Common myeloid progenitor, CD34-positive (primary cell): ENCODE measurements at regions not wholly inside any gene's neighbourhood (a gene's known extent, or its start where the extent isn't known, plus 50 kb on each side); places are given as distances from the start of the nearest gene placed in this dataset.

Experiments used
- CTCF ChIA-PET: fragments of 350-600 bp; sonication (Branson Sonifier 250); formaldehyde crosslinking; loops from one replicate; lab custom pipeline; 2021; ENCODE audit warnings: antibody characterized with exemption; lab: Charles Lee
- POLR2A ChIA-PET: fragments of 350-600 bp; sonication (Branson Sonifier 250); formaldehyde crosslinking; loops from one replicate; lab custom pipeline; 2021; ENCODE audit warnings: antibody characterized with exemption; lab: Charles Lee
- DNase-seq, 3 donors: peaks; one replicate each; pipeline versions ENCODE4 v3.0.0 to v3.0.0-alpha.2; 2013
- H3K27ac ChIP-seq, 2 experiments: 1 replicate in 1 of 2; 2 replicates in 1 of 2; pipeline ENCODE4 v1.7.0; 2013; ENCODE audit warnings: inconsistent platforms in 2 of 2, low read length in 2 of 2, mild to moderate bottlenecking in 2 of 2, low read depth in 1 of 2, moderate library complexity in 1 of 2; ENCODE audit not compliant: severe bottlenecking in 2 of 2, insufficient read depth in 1 of 2, poor library complexity in 1 of 2
- H3K27me3 ChIP-seq, 5 experiments: replicated peaks in 2 of 5; 1 replicate in 3 of 5; 2 replicates in 2 of 5; pipeline versions ENCODE4 v1.6.1 to v1.7.0; 2013; ENCODE audit warnings: low read length in 4 of 5, mild to moderate bottlenecking in 2 of 5, moderate library complexity in 2 of 5, inconsistent platforms in 1 of 5; ENCODE audit not compliant: insufficient read depth in 5 of 5, control insufficient read depth in 4 of 5
- H3K36me3 ChIP-seq, 4 experiments: 1 replicate in 2 of 4; 2 replicates in 2 of 4; pipeline versions ENCODE4 v1.6.1 to v1.7.0; 2013; ENCODE audit warnings: low read length in 3 of 4, control low read depth in 1 of 4, mild to moderate bottlenecking in 1 of 4; ENCODE audit not compliant: control insufficient read depth in 4 of 4, insufficient read depth in 4 of 4
- H3K4me1 ChIP-seq, 4 experiments: 1 replicate in 3 of 4; 2 replicates in 1 of 4; pipeline versions ENCODE4 v1.6.1 to v1.7.1; 2013; ENCODE audit warnings: low read length in 3 of 4, mild to moderate bottlenecking in 3 of 4, control low read depth in 1 of 4, inconsistent platforms in 1 of 4, moderate library complexity in 1 of 4; ENCODE audit not compliant: control insufficient read depth in 4 of 4, insufficient read depth in 4 of 4; ENCODE audit errors: control extremely low read depth in 1 of 4
- H3K4me3 ChIP-seq, 7 experiments: 1 replicate in 4 of 7; 2 replicates in 3 of 7; pipeline versions ENCODE4 v1.5.1 to v1.7.0; 2013; ENCODE audit warnings: mild to moderate bottlenecking in 7 of 7, low read length in 6 of 7, moderate library complexity in 6 of 7, inconsistent platforms in 2 of 7, low read depth in 2 of 7, control low read depth in 1 of 7; ENCODE audit not compliant: insufficient read depth in 4 of 7, control insufficient read depth in 1 of 7; ENCODE audit errors: extremely low read depth in 1 of 7
- H3K9me3 ChIP-seq, 5 experiments: 1 replicate in 4 of 5; 2 replicates in 1 of 5; pipeline versions ENCODE4 v1.6.1 to v1.7.1; 2013; ENCODE audit warnings: low read length in 4 of 5, mild to moderate bottlenecking in 2 of 5, inconsistent platforms in 1 of 5, low read depth in 1 of 5, moderate library complexity in 1 of 5; ENCODE audit not compliant: control insufficient read depth in 4 of 5, insufficient read depth in 2 of 5; ENCODE audit errors: control extremely low read depth in 1 of 5
- WGBS: methylation state at CpG from one replicate; pipeline ENCODE4 v1.1.5; 2013; ENCODE audit not compliant: insufficient coverage; 5-methylcytosine and 5-hydroxymethylcytosine counted together

GRCh38 chr10:90560331-90560730, 297.5 kb downstream of the HTR7 start:
- Histone ChIP-seq H3K9me3 (peaks cover 0 to 2% (median 0%) of the 10 kb centered on the region in 5 experiments), H3K27ac (no peak overlapping the region), H3K4me3 (no peak overlapping the region), H3K36me3 (no peaks in the 10 kb centered on the region), H3K27me3 (no peaks in the 10 kb centered on the region), H3K4me1 (no peaks in the 10 kb centered on the region)
- CTCF ChIA-PET = no interaction called here
- DNase-seq = no peak
- no CpG with 5 or more reads among the region's 2 CpGs for WGBS
- POLR2A ChIA-PET = interaction anchor here (0.6 kb wide), 1 partner anchor 229 kb away, joined by 3 read pairs; no protein-coding TSS in a partner anchor

DNA sequence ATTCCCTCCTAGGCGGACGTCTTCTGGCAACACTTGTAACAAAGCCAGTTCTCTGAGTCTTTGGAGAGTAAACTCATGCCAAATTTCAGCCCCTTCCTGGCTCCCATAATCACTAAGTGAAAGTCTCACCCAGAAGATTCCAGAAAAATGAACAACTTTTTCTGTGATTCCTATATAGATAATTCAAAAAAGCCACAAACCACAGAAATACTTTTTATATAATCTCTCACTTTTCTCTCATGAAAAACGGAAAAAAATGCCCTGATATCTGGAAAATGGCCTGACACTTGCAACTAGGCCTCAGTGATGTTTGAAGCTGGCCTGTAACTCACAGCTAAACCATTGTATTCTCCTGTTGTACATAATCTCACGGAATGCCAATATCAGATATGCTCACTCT, 296.2 kb downstream of the HTR7 start:
- ChIA-PET POLR2A (no interaction called here), CTCF (no interaction called here)
- 72% methylated on average over 4 of the region's 4 CpGs for WGBS
- no peaks in the 10 kb centered on the region for H3K4me1 ChIP-seq
- H3K27me3 ChIP-seq = no peaks in the 10 kb centered on the region
- H3K9me3 ChIP-seq = peaks cover 0 to 2% (median 0%) of the 10 kb centered on the region in 5 experiments
- H3K36me3 ChIP-seq = no peaks in the 10 kb centered on the region
- H3K27ac ChIP-seq = no peak overlapping the region
- no peak overlapping the region for H3K4me3 ChIP-seq
- DNase-seq = no peak

DNA sequence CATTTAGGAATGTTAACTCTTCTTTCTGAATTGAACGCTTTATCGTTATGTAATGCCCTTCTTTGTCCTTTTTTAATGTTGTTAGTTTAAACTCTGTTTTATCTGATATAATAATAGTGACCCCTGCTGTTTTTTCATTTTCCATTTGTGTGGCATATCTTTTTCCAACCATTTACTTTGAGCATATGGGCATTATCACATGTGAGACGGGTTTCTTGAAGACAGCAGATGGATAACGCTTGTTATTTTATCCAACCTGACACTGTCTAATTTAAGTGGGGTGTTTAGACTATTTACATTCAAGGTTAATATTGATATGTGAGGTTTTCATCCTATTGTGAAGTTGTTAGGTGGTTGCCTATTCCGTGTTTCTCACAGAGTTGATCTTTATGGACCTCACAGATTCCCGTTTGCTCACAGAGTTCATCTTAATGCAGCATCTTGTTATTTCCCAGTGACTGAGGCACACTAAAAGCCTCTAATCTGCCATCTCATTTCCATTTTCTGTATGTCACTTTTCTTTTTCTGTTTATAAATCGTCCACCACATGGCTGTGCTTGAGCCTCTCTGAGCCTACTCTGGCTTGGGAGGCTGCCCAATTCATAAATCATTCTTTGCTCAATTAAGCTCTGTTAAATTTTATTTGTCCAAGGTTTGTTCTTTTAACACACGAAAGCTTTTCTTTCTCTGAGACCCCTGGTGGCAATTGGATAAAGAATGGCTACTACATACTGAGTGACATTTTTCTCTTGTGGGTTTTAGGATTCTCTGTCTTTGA, 286.2 kb downstream of the HTR7 start:
- Histone ChIP-seq H3K9me3 (no peaks in the 10 kb centered on the region), H3K27ac (no peak overlapping the region), H3K27me3 (peaks cover 0 to 2% (median 0%) of the 10 kb centered on the region in 5 experiments), H3K4me3 (no peak overlapping the region), H3K4me1 (no peaks in the 10 kb centered on the region), H3K36me3 (no peaks in the 10 kb centered on the region)
- ChIA-PET POLR2A (no interaction called here), CTCF (interaction anchor here (0.8 kb wide), 1 partner anchor 29 kb away, joined by 3 read pairs; no protein-coding TSS in a partner anchor)
- DNase-seq = no peak
- WGBS = 86% methylated on average over 2 of the region's 8 CpGs

GRCh38 chr10:90575125-90575524, 282.7 kb downstream of the HTR7 start:
- Histone ChIP-seq H3K36me3 (no peaks in the 10 kb centered on the region), H3K27me3 (peaks cover 0 to 2% (median 0%) of the 10 kb centered on the region in 5 experiments), H3K9me3 (no peaks in the 10 kb centered on the region), H3K4me3 (no peak overlapping the region), H3K27ac (no peak overlapping the region), H3K4me1 (no peaks in the 10 kb centered on the region)
- CTCF ChIA-PET = no interaction called here
- WGBS = 90% methylated on average over 2 of the region's 3 CpGs
- no peak for DNase-seq
- POLR2A ChIA-PET = no interaction called here

GRCh38 chr10:90577569-90577968, 280.3 kb downstream of the HTR7 start:
- H3K9me3 ChIP-seq = no peaks in the 10 kb centered on the region
- peaks cover 0 to 2% (median 0%) of the 10 kb centered on the region in 5 experiments for H3K27me3 ChIP-seq
- no peaks in the 10 kb centered on the region for H3K4me1 ChIP-seq
- POLR2A ChIA-PET = no interaction called here
- no CpG with 5 or more reads among the region's 1 CpG for WGBS
- DNase-seq = no peak
- no peak overlapping the region for H3K4me3 ChIP-seq
- H3K36me3 ChIP-seq = no peaks in the 10 kb centered on the region
- CTCF ChIA-PET = no interaction called here
- H3K27ac ChIP-seq = no peak overlapping the region

DNA sequence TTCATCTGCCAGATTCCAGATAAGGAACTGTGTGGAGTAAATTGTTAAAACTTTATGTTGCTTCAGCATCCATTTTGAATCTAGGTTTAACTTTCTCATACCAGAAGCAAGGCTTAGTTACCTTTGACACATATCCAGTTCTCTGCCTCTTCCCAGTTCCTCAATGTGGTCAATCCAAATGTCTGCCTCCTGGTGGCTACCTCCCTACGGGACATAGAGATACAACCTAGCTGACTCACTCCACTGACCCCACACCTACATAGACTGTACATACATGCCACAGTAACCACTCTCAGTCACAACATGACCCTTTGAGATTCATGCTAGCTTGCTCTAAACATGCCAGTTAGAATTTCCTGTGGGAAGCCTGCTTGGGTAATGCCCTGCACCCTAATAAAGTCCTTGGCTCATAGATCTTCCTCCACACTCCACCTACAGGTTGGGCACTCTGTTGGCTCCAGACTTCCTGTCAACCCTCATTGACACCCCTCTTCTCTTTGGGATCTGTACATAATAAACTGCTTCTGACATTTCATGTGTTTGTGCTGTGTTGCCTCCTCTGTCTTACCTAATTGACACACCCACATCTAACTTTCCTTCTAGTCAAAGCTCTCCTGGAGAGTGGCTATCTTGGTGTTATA, 278.1 kb downstream of the HTR7 start:
- WGBS = 88% methylated on average over 1 of the region's 1 CpG
- H3K27me3 ChIP-seq = peaks cover 0 to 2% (median 0%) of the 10 kb centered on the region in 5 experiments
- ChIA-PET CTCF (no interaction called here), POLR2A (no interaction called here)
- no peak overlapping the region for H3K27ac ChIP-seq
- no peaks in the 10 kb centered on the region for H3K4me1 ChIP-seq
- DNase-seq = no peak
- H3K4me3 ChIP-seq = no peak overlapping the region
- H3K9me3 ChIP-seq = no peaks in the 10 kb centered on the region
- no peaks in the 10 kb centered on the region for H3K36me3 ChIP-seq

GRCh38 chr10:90583416-90583815, 274.4 kb downstream of the HTR7 start:
- WGBS = 100% methylated on average over 1 of the region's 3 CpGs
- Histone ChIP-seq H3K27ac (no peak overlapping the region), H3K4me3 (no peak overlapping the region), H3K27me3 (no peaks in the 10 kb centered on the region), H3K4me1 (no peaks in the 10 kb centered on the region), H3K36me3 (no peaks in the 10 kb centered on the region), H3K9me3 (no peaks in the 10 kb centered on the region)
- ChIA-PET POLR2A (no interaction called here), CTCF (interaction anchor here (1.5 kb wide), 1 partner anchor 9 kb away, joined by 5 read pairs; no protein-coding TSS in a partner anchor)
- no peak for DNase-seq
